Stimulated activated naive CD8-positive, alpha-beta T cell treated with anti-CD3 and anti-CD28 coated beads, Interleukin-15, Interleukin-2, amounts not matched to agents 100 U/mL and 50 U/mL, for 24 hours (primary cell): ENCODE measurements at regions not wholly inside any gene's neighbourhood (a gene's known extent, or its start where the extent isn't known, plus 50 kb on each side); places are given as distances from the start of the nearest gene placed in this dataset.

Source experiments
- ATAC-seq: fragments of 150-1000 bp; cut with Tn5 transposase; one replicate; pipeline ENCODE4 v1.10.0; 2021
- DNase-seq: peaks from one replicate; pipeline ENCODE4 v3.0.0; 2021

DNA sequence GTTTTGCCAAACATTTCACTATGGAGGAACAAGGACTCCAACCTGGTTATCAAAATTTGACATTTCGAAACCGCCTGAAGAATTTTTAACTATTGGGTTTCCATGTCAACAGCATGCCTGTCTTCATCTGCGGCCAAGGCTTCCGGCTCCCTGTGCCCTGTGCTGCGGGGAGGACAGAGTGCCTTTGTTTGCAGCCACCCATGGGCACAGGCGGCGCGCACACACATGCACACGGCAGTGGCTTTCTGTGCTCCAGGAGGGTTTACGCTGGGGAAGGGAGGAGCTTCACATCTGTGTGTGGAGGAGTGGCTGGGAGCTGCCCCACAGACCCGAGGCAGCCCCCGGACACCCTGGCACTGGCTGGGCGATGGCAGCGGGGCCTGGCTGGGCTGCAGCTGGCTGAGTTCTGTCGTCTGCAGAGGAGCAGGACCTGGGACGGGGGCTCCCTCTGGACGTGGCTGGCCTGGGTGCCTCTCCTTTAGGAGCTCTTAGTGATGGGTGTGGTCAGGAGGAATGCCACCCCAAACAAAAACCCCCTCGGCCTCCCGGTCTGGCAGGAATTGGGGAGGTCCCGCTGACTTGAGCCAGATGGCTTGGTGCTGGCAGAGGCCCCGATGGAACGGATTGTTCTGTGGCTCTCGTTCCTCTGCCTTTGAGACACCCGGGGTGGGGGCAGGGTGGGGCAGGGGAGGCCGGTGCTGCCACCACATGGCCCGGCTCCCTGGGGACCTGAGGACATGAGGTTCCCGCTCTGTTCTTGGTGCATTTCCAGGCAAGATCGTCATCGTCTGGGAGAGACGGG, 1290.9 kb downstream of the BRD1 start:
- DNase-seq (no peak), ATAC-seq (no peak)

DNA sequence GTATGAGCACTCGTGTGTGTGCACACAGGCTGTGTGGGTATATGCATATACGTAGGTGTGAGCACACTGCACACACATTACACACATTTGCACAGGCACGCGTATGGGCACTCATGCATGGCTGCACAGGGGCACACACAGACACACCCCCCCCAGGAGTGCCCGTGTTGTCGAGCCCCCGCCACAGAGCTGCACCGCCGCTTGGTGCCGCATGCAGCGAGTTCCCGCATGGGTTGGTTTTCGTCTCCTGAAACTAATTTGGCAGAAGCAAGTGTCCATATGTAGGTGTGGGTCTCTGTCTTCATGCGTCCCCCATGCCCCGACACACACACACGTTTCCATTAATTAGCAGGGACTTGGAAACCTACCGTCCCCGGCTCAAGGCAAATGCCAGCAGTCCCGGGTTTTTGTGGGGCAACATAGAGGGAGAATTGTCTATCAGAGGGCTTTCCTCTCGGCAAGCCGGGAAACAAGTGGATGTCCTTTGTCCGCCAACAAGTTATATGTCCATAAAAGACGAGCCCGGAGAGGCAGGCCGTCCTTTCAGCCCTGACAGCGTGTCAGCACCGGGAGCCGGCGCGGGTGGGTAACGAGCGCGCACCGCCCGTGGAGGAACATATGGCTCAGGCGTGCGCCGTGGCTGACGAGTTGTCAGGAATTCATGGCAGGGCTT, 1291.7 kb downstream of the BRD1 start:
- no peak for ATAC-seq
- DNase-seq, result no peak

DNA sequence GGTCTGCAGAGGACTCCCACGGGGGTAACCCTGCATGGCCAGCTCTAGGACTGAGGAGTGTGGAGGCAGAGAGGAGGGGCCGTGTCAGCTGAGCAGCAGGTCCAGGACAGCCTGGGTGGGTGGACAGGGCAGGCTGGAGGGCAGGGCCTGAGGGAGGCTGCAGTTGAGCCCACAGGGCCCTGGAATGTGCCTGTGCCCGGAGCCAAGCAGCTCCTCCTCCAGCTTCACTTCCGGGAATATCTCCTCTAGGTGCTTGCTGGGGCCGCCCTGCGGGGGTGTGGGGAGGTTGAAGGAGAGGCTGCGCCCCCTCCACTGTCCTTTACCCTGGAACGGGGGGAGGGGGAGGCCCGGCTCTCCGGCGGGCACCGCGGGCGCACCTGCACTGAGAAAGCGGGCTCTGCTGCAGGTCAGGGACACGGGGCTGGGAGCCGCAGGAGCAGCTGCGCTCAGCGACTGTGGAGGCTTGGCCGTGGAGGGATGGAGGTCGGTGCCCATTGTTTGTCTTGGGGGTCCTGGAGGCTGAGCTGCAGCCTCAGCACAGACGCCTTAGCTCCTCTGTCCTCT, 1293.2 kb downstream of the BRD1 start:
- ATAC-seq, result no peak
- no peak for DNase-seq

DNA sequence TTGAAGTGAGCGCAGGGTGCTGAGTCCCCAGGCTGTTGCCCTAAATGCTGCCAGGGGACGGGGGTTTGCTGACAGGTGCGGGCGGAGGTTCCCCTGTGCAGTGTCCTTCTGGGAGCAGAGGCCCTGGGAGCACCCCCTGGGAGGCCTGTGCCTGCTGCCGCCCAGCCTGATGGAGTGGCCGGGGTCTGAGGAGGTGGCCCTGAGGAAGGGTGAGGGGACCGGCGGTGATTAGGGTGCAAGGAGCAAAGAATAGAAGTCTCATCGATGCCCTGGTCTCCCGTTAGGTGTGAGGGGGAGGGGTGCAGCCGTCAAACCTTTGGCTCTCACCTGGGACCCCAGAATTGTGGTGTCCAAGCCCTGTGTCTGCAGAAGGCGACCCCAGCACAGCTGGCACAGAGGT, 1294.7 kb downstream of the BRD1 start:
- DNase-seq (no peak), ATAC-seq (no peak)

DNA sequence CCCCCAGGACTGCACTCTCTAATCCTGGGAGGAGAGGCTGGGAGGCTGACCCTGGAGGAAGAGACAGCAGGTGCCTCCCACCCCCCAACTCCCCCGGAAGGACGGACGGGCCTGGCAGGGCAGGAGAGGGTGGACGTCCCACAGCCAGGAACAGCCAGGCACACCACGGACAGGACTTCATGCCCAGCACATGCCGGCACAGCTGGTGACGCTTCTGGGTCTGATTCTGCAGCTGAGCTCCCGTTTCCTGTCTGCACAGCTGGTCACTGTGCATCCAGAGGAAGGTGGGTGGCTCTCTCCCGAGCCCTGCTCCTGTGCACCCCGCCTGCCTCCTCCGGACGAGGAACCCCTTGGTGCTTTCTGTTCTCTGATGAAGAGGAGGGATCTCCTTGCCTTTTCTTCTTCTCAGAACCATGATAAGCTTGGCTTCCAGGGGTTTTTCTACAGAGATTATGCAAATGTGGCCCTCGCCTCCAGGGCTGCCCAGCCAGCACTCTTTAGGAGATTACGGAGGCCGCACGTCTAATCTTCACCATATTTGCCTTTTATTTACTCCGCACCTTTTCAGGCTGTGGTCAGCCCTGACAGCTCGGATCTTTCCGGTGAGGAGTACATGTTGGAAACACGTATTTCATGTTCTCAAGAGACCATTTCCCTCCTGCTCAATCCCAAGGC, 1295.8 kb downstream of the BRD1 start:
- ATAC-seq (no peak), DNase-seq (no peak)

DNA sequence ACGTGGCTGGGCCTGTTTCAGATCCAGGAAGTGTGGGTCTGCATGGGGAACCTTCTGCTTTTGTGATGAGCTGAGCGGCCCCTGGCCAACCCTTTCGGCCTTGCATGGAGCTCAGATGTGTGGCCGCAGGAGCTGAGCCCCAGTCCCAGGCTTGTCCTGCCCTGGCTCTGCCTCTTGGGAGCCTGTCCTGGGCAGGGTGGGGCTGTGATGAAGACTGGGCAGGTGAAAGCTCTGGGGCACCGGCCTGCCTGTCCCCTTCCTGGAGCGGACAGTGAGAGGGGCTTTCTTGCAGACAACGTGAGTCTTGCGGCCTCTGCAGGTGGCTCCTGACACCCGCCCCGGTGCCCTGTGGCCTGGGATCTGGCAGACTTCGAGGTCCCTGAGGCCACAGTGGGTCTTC, 1296.6 kb downstream of the BRD1 start:
- no peak for ATAC-seq
- no peak for DNase-seq

DNA sequence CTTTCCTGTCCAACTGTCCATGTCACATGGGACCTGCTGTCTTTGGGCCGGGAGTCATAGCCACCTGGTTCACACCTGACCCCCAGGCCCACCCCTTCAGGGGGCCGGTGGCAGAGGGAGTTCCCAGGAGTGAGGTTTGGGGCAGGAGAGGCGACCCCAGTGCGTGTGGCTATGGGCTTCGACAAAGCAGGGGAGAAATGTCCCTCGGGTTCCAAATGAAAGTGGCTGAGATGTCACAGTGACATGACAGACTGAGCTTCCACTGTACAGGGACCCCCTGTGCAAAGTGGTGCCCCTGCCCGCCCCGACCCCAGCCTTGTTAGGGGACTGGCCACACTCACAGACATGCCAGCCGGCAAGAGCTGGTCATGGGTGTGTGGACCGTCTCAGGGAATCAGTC, 1297.0 kb downstream of the BRD1 start:
- no peak for ATAC-seq
- DNase-seq, result no peak

DNA sequence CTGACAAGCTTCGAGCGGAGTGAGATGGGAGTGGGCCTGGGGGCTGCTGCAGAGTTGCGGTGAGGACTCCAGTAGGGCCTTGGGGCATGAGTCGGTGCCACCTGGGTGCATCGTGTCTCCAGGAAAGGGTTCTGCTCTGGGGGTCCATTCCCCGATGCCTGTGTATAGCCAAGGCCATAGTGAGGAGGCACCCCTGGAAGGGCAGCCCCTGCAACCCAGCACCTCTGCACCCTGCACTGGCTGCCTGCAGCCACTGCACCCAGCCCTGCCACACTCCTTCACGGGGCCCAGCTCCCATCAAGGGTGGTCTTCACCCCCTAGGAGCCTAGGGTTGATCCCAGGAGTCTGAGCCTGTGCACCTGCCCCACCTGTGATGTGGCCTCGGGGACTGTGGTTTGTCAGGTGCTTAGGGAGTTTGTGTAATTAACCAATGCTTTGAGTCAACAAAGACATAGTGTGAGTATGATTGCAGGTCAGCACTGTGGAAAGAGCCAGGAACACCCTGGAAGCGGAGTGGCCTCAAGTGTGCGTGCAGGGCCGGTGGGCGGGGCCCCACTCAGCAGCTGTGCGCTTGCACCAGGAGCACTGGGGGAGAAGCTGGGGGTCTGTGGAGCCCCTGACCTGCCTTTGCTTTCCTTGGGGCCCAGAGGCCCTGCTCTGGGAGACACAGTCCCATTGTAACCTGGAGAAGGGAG, 1299.3 kb downstream of the BRD1 start:
- ATAC-seq (no peak), DNase-seq (no peak)

DNA sequence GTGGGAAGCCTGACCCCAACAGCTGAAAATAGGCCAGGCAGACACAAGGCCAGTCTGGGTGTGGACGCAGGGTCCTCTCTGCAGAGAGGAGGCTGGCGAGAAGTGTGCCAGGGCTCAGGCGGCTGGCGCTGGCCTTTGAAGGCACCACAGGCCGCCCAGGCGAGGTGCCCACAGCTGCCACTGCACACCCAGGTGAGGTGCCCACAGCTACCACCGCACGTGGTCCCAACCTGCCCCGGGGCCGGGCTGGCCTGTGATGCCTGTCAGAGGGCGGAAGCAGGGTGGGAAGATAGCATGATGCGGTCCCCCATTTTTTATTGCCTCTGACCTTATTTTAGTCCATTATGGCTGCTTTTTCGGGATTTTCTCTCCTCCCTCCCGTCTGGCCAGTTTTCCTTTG, 1303.9 kb downstream of the BRD1 start:
- ATAC-seq (no peak), DNase-seq (no peak)

DNA sequence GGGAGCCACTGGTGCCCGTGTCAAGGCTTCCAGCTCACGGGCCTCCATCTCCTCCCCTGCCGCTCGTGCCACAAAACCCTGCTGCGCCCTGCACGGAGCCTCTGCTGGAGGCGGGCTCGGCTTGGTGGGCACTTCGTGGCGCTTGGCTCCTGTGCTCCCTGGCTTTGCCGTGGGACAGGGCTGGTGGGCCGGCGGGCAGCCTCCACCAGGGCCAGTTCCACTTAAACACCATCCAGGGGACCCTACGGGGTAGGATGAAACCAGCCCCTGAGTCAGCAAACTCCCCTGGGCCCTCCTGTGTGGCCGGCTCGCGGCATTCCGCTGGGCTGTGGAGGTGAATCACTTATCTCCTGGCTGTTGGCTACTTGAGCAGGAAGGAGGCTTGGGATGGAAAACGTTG, 1304.6 kb downstream of the BRD1 start:
- no peak for ATAC-seq
- DNase-seq, result no peak

DNA sequence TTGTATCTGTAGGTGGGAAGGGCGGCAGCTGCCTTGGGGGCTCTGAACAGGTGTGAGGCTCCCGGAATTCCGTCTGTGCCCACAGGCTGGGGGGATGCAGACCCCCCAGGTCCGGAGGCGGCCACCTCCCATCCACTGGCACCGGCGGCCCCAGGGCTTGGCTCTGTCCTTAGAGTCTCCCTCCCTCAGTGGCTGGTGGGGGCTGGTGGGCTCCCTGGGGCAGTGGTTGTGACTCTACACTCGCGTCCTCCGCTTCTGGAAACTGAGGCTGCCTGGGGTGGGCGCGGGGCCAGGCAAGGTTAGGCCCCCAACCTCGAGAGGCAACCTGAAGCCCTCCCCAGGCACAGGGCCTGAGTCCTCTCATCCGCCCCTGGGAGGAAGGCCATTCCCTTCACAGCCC, 1305.4 kb downstream of the BRD1 start:
- no peak for DNase-seq

DNA sequence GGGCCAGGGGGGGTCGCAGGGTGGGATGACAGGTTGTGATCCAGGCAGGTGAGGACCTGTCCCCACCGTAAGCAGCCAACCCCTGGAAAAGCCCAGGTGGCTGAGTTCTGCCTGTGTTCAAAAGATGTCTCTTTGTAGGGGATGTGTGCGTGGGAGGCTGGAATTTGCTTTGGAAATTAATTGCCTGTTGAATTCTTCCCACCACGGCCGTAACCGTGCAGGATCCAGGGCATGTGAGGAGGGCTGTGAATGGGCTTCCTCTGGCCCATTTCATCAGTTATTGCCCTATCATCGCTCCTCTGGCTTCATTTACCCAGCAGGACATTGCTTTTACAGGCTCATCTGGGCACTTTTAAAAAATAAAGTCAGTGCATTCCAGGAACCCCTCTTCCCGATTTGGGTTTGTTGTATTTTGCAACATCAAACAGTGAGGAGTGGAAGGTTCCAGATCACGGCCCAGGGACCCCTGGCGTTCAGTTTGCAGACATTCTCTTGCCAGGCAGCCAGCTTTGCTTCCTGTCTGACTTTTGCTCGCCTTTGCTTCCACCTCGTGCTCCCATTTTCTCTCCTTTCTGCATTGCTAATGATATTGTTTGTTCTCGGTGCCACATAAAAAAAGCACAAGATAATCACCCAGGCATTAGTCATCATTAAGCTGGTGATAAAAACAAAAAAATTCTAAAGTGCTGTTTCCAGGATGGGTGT, 1306.6 kb downstream of the BRD1 start:
- ATAC-seq (no peak), DNase-seq (no peak)

More for the DNA sequence above, 1305.4 kb downstream of the BRD1 start:
- no peak for ATAC-seq

DNA sequence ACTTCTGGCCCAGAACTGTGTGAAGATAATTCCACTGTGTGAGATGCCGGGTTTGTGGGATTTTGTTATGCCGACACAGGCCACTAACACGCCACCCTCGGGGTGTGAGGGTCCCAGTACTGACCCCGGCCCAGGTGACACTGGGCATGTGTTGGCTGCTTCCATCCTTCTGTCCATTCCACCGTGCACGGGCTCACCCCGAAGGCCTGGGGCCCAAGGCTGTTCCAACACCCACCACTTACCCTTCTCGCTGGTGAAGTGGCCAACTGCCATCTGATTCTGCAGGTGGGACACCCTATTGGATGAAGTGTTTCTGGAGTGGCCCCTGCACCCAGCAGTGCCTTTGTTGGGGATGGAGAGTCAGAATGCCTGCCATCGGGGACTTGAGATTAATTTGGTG, 1307.5 kb downstream of the BRD1 start:
- no peak for ATAC-seq
- DNase-seq, result no peak

DNA sequence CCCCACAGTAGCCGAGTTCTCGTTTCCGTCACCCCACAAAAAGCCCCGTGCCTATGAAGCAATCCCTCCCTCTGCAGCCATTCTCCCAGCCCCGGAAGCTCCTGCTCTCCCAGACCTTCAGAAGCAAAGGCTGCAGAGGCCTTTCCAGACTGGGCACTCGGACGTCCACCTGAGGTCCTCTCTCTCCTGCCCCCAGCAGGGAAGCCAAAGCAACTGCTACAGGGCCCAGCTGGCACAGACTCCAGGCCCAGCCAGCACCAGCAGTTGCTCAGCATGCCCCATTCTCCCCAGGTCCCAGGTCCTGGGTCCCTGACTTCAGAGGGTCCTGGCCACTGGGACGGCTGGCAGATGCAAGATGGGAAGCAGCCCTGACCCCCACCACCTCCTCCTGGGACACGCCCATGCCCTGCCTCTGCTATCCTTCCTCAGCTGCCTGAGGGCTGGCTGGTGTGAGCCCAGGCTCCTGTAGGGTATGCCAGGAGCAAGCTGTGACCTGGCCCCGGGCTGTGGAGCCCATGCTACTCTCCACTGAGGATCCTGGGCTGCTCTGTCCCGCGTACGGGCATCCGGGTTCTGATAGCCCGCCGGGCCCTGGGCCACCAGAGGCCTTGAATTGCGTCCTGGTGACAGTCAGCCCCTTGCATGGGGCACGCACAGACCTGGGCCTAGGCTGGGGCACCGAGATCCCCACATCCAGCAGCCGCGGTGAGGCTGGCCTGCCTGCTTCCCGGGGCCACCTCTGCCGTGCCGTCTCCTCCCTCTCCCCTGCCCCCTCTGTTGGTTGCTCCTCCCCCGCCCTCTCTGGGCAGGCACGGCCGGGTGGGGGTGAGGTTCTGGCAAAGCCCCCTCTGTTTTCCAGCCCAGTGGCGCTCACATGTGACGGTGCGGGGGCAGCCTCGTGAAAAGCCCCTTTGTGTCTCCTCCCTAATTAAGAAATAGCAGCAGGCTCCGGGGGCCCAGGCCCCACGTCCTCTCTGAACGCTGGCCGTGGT, 1310.3 kb downstream of the BRD1 start:
- DNase-seq, result no peak
- no peak for ATAC-seq

DNA sequence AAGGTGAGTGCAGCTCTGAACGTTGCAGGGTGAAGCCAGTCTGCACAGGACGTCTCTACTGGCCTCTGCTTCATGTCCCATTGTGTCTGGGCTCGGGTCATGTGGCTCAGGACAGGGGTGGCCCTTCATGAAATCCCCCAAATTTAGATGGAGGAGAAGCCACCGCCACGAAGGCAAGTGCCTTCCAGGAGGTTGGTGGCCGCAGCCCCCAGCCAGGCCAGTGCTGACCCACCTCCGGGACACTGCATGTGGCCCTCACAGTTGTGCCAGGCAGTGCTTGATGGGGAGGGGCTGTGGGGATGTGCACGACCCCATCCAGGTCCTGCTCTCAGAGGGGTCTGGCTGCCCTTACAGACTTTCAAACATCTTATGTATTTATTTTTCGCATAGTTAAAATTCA, 1311.1 kb downstream of the BRD1 start:
- no peak for DNase-seq
- no peak for ATAC-seq

DNA sequence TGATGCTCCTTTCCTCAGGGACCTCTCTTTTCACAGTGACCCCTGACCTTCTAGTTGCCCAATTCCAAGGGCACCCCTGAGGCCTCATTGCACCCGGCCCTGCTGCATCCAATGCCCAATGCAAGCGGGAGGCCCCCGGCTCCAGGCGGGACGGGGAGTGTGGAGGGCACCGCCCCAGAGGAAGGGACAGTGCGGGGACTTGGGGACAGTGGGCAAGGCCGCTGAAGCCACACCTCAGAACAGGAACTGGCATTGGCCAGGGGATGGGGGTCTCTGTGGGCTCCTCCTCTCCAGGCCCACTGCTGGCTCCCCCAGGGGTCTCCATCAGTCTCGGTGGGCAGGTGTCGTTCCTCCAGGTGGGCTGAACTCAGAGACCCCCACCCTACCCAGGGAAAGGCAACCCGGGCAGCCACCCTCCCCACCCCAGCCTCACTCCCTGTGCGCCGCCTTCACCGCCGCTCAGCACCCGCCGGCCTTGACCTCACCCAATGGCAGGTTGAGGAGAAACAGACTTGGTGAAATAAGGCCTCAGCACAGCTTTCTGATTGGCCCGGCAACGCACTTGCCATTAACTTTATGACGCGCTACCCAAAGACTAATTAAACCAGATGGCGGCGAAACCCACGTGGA, 1312.0 kb downstream of the BRD1 start:
- DNase-seq (no peak), ATAC-seq (no peak)

DNA sequence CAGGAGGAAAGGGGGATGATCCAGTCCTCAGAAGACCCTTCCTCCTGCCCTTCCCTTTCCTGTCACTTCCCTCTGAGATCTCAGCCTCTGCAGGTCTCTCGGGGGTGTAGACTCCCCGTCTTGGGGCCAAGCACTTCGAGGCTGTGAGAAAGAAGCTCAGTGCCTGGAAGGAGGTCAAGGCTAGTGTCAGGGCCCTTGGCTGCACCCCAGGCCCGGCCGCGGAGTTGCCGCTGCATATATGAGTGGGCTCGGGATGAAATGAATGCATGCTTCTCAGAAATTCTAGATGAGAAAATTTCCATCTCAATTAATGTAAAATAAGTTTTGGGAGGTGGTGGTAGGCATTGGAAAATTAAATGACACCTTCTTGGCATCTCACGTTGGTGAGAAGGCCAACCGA, 1313.7 kb downstream of the BRD1 start:
- ATAC-seq (no peak), DNase-seq (no peak)

DNA sequence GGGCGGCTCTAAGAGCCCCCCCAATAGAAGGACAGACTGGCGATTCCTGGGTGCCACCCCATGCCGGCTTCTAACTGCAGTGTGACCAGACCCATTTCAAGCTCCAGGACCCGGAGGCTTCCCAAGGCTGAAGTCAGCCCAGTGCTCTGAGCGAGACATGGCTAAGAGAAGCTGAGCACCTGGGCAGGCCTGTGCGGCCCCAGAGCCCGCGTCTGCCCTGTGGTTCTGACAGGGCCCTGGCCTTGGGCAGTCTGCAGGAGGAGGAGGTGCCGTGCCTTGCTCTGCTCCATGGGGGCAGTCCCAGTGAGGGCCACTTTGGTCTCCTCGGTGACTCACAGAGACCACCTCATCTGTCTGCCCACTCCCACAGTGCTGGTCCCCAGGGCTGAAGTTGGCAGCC, 1314.2 kb downstream of the BRD1 start:
- no peak for DNase-seq
- ATAC-seq, result no peak

DNA sequence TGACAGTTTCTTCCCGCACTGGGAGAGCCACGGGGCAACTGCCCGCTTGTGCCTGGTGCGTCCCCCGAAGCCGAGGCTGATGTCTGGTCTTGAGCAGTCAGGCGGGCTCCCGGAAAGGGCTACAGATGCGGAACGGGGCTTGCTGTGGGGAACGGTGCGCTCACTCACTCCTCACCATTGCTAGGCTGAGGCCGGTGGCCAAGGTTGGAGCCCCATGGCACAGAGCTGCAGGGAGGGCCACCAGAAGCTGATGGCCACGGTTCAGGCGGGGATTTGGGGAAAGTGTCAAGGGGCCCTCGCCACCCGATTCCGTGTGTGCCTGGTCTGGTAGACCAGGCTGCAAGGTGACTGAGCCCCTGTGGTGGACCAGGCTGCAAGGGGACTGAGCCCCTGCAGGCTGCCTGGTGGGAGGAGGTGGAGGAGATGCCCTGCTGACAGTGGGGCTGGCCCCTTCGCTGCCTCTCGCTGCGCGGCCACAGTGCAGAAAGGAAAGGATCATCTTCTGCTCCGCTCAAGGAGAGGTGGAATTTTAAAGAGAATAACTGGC, 1315.8 kb downstream of the BRD1 start:
- DNase-seq, result no peak
- no peak for ATAC-seq

DNA sequence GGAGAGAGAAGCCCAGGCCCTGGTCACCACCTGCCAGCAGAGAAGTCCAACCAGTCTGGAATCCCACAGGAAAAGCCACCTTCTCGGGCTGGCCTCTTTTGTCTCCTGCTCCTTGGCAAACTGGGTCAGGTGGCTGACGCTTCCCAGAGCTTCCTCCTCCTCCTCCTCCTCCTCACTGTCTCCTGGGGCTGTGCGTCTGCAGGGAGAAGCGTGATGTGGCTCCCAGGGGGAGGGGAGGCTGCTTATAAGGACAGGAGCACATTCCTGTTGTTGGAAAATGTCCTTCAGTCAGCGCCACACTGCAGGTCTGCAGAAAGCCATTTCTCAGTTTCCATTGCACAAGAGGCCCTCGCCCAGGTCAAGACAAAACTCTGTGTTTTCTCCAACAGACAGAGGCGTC, 1316.5 kb downstream of the BRD1 start:
- DNase-seq, result no peak

More for the DNA sequence above, 1316.5 kb downstream of the BRD1 start:
- no peak for ATAC-seq
